MCF 10A (cell line): ENCODE measurements at regions not wholly inside any gene's neighbourhood (a gene's known extent, or its start where the extent isn't known, plus 50 kb on each side); places are given as distances from the start of the nearest gene placed in this dataset.

ENCODE experiments used
- BruUV-seq: library from RNA; stranded (reverse); fragments of 400-500 nt; replicated peaks from 2 replicates; lab custom pipeline; 2021; lab: Mats Ljungman, UMichigan
- CTCF ChIA-PET: fragments of 300-600 bp; sonication (Branson Sonifier 250); formaldehyde crosslinking; extraction: SDS; loops from one replicate; lab custom pipeline; 2021; ENCODE audit warnings: antibody characterized with exemption, inconsistent platforms; lab: Yijun Ruan, JAX
- POLR2A ChIA-PET: fragments of 300-600, 350-650 bp; sonication (Branson Sonifier 250); formaldehyde crosslinking; extraction: SDS; loops from one replicate; lab custom pipeline; 2020; ENCODE audit warnings: antibody characterized with exemption, inconsistent platforms; lab: Yijun Ruan, JAX
- DNase-seq: peaks from one replicate; pipeline ENCODE4 v3.0.0-alpha.2; 2018; ENCODE audit not compliant: unreplicated experiment
- H3K27ac Mint-ChIP-seq: one replicate; pipeline ENCODE4 v1.8.0; 2022; ENCODE audit warnings: mild to moderate bottlenecking, low read depth, mixed read lengths; ENCODE audit not compliant: unreplicated experiment
- H3K27me3 Mint-ChIP-seq: one replicate; pipeline ENCODE4 v1.8.0; 2022; ENCODE audit warnings: mixed read lengths; ENCODE audit not compliant: insufficient read depth, unreplicated experiment
- H3K36me3 Mint-ChIP-seq: one replicate; pipeline ENCODE4 v1.8.0; 2022; ENCODE audit warnings: mild to moderate bottlenecking, moderate library complexity, mixed read lengths; ENCODE audit not compliant: insufficient read depth, unreplicated experiment
- H3K4me1 Mint-ChIP-seq: one replicate; pipeline ENCODE4 v1.8.0; 2022; ENCODE audit warnings: mixed read lengths; ENCODE audit not compliant: insufficient read depth, unreplicated experiment
- H3K4me3 Mint-ChIP-seq: one replicate; pipeline ENCODE4 v1.8.0; 2022; ENCODE audit warnings: mild to moderate bottlenecking, moderate library complexity, mixed read lengths; ENCODE audit not compliant: unreplicated experiment
- H3K9me3 Mint-ChIP-seq: one replicate; pipeline ENCODE4 v1.8.0; 2022; ENCODE audit warnings: mixed read lengths; ENCODE audit not compliant: unreplicated experiment
- intact Hi-C: fragments of 100-400 bp; cut with micrococcal nuclease; formaldehyde crosslinking; loops from 2 replicates; pipeline ENCODE4 v1.14.1; 2022
- TF ChIP-seq, protein P1 (sequence below): fragments of 200-600 bp; IDR thresholded peaks from one replicate; pipeline ENCODE4 v1.8.0; 2022; ENCODE audit warnings: antibody characterized with exemption, mild to moderate bottlenecking; ENCODE audit not compliant: unreplicated experiment

DNA sequence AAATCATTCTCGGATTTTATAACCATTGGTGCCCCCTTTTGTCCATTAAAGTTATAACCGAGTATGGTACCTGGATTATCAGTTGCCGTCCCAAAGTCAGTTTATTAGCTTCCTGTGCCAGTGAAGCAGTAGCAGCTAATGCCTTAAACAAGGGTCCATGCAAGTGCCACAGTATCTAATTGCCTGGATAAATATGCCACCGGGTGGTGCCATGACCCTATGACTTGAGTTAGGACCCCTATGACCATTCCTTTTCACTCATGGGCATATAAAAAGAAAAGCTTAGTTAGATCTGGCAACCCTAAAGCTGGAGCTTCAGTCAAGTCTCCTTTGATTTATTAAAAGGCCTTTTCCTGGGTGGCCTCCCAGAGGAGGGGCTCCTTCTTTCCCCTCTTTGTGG, 1314.6 kb downstream of the TMEM121 start:
- BruUV-seq = no TSS peak
- peaks cover 36% of the 10 kb centered on the region for H3K4me1 Mint-ChIP-seq
- no peaks in the 10 kb centered on the region for H3K27me3 Mint-ChIP-seq
- peaks cover 14% of the 10 kb centered on the region for H3K36me3 Mint-ChIP-seq
- TF ChIP-seq, protein P1, sequence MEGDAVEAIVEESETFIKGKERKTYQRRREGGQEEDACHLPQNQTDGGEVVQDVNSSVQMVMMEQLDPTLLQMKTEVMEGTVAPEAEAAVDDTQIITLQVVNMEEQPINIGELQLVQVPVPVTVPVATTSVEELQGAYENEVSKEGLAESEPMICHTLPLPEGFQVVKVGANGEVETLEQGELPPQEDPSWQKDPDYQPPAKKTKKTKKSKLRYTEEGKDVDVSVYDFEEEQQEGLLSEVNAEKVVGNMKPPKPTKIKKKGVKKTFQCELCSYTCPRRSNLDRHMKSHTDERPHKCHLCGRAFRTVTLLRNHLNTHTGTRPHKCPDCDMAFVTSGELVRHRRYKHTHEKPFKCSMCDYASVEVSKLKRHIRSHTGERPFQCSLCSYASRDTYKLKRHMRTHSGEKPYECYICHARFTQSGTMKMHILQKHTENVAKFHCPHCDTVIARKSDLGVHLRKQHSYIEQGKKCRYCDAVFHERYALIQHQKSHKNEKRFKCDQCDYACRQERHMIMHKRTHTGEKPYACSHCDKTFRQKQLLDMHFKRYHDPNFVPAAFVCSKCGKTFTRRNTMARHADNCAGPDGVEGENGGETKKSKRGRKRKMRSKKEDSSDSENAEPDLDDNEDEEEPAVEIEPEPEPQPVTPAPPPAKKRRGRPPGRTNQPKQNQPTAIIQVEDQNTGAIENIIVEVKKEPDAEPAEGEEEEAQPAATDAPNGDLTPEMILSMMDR = no peak
- intact Hi-C loops = no loop called here
- no peak for DNase-seq
- CTCF ChIA-PET = interaction anchor here (0.8 to 9.4 kb wide), 7 partner anchors 8 to 33 kb away, joined by 3 to 86 read pairs (median 5); no protein-coding TSS in a partner anchor
- H3K4me3 Mint-ChIP-seq = no peak overlapping the region
- H3K27ac Mint-ChIP-seq = peak overlapping the region; percentile 88
- H3K9me3 Mint-ChIP-seq = no peaks in the 10 kb centered on the region
- POLR2A ChIA-PET = interaction anchor here (0.6 to 1.4 kb wide), 4 partner anchors 8 to 32 kb away, joined by 3 to 7 read pairs (median 4); no protein-coding TSS in a partner anchor

DNA sequence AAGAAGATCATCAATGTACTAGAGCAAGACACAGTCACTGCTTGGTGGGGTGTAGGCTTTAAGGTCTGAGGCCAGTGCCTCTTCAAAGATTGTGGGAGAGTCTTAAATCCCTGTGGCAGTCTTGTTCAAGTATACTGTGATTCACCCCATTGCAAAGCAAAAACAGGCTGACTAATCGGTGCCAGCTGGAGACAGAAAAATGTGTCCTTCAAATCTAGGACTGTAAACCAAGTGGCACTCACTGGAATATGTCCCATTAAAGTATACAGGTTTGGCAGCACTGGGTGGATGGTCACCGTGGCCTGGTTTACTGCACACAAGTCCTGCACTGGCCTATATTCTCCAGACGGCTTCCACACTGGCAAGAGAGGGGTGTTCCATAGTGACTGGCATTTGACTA, 1315.3 kb downstream of the TMEM121 start:
- Mint-ChIP-seq H3K4me3 (no peak overlapping the region), H3K9me3 (no peaks in the 10 kb centered on the region), H3K27ac (peak overlapping the region; percentile 88), H3K4me1 (peaks cover 44% of the 10 kb centered on the region), H3K36me3 (peaks cover 14% of the 10 kb centered on the region), H3K27me3 (no peaks in the 10 kb centered on the region)
- intact Hi-C loops = no loop called here
- no TSS peak for BruUV-seq
- ChIA-PET POLR2A (interaction anchor here (0.6 to 1.4 kb wide), 3 partner anchors 9 to 31 kb away, joined by 3 to 7 read pairs (median 3); no protein-coding TSS in a partner anchor), CTCF (interaction anchor here (1.2 to 9.4 kb wide), 7 partner anchors 10 to 32 kb away, joined by 3 to 86 read pairs (median 5); no protein-coding TSS in a partner anchor)
- DNase-seq = peak; percentile 49
- TF ChIP-seq, protein P1 = no peak

DNA sequence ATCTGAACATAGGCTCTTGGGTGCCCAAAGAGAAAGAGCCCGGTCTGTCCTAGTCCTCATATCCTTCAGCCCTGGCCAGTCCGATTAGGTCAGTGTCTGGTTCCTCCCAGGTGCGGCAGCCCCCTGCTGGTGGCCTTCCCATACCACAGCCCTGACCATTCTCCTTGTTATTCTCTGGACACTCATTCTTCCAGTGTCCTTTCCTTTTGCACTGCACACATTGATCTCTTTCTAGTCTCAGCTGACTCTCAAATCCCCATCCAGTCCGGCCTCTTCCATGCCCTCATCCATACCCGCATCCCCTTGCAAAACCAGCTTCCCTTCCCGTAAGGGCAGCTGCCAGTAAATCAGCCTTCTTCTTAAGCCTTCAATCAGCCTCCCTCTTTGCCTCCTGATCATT, 1316.3 kb downstream of the TMEM121 start:
- TF ChIP-seq, protein P1 = peak; percentile 54
- Mint-ChIP-seq H3K4me1 (peaks cover 52% of the 10 kb centered on the region), H3K36me3 (peaks cover 14% of the 10 kb centered on the region), H3K9me3 (no peaks in the 10 kb centered on the region), H3K4me3 (peak overlapping the region; percentile 5), H3K27me3 (no peaks in the 10 kb centered on the region), H3K27ac (peak overlapping the region; percentile 88)
- BruUV-seq = no TSS peak
- ChIA-PET POLR2A (no interaction called here), CTCF (interaction anchor here (1.2 to 9.4 kb wide), 5 partner anchors 11 to 31 kb away, joined by 3 to 86 read pairs (median 10); no protein-coding TSS in a partner anchor)
- DNase-seq = peak; percentile 29
- intact Hi-C loops = no loop called here

DNA sequence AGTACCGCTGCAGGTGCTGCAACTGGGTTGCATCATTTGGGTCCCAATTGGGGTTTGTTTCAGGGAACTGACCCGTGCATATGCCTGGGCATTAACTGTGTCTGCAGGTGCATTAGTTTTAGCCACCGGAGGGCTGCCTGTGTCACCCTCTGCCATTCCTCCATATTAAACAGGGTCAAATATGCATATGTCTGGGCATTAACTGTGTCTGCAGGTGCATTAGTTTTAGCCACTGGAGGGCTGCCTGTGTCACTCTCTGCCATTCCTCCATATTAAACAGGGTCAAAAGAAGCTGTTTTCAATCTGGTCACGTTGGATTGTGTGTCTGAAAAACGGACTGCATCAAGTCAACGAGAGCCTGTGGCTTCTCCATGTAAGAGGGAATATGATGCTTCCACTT, 1317.0 kb downstream of the TMEM121 start:
- CTCF ChIA-PET = interaction anchor here (1.7 to 9.4 kb wide), 4 partner anchors 12 to 30 kb away, joined by 3 to 86 read pairs (median 28); no protein-coding TSS in a partner anchor
- intact Hi-C loops = no loop called here
- peaks cover 13% of the 10 kb centered on the region for H3K36me3 Mint-ChIP-seq
- peak overlapping the region; percentile 95 for H3K27ac Mint-ChIP-seq
- peaks cover 59% of the 10 kb centered on the region for H3K4me1 Mint-ChIP-seq
- TF ChIP-seq, protein P1 = no peak
- H3K9me3 Mint-ChIP-seq = no peaks in the 10 kb centered on the region
- POLR2A ChIA-PET = interaction anchor here (1.1 to 1.4 kb wide), 4 partner anchors 8 to 31 kb away, joined by 3 to 4 read pairs (median 3); no protein-coding TSS in a partner anchor
- BruUV-seq = no TSS peak
- H3K27me3 Mint-ChIP-seq = no peaks in the 10 kb centered on the region
- DNase-seq = no peak
- peak overlapping the region; percentile 83 for H3K4me3 Mint-ChIP-seq
